GM18511 (cell line): ENCODE measurements at regions not wholly inside any gene's neighbourhood (a gene's known extent, or its start where the extent isn't known, plus 50 kb on each side); places are given as distances from the start of the nearest gene placed in this dataset.
"Not testable (repeated sequence)": the region's sequence is repeated elsewhere in the genome, so short reads cannot be mapped to it uniquely, and the experiment has no call there.

Experiments used
- ATAC-seq: cut with Tn5 transposase; IDR thresholded peaks from one replicate; pipeline ENCODE4 v1.9.1; 2021; ENCODE audit warnings: mild to moderate bottlenecking, moderate library complexity; ENCODE audit not compliant: unreplicated experiment

GRCh38 chr7:46079421-46079820 lies 158.3 kb upstream of the IGFBP3 start:
- no peak for ATAC-seq

DNA sequence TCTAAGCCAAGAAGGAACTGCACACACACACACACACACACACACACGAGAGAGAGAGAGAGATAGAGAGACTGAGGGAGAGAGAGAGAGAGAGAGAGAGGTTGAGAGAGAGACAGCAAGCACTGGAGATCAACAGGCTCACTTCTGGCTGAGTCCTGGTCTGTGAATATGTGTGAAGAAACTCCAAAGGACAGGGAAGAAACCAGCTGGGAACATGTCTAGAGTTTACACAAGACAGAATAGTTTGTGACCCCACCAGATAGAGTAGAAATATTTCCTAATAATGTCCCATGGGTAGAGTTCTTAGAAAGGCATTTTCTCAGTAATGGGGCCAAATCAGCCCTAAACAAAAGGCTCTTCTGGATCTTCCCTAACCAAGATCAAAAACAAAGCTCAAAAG lies 155.5 kb upstream of the IGFBP3 start:
- no peak for ATAC-seq

GRCh38 chr7:46072722-46073121 lies 151.7 kb upstream of the IGFBP3 start:
- ATAC-seq, result peak; percentile 50

DNA sequence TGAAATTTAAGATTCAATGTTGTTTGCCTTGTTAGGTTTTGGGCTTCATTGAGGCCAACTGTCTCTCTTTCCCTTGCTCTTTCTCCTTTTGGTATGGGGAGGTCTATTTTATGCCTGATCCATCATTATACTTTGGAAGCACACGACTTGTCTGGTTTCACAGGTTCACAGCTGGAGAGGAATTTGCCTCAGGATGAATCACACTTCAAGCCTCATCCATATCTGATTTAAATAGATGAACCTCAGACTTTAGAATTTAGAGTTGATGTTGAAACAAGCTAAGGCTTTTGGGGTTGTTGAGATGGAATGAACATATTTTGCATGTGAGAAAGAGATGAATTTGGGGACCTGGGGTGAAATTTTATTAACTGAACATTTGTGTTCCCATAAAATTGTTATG lies 150.5 kb upstream of the IGFBP3 start:
- no peak for ATAC-seq

DNA sequence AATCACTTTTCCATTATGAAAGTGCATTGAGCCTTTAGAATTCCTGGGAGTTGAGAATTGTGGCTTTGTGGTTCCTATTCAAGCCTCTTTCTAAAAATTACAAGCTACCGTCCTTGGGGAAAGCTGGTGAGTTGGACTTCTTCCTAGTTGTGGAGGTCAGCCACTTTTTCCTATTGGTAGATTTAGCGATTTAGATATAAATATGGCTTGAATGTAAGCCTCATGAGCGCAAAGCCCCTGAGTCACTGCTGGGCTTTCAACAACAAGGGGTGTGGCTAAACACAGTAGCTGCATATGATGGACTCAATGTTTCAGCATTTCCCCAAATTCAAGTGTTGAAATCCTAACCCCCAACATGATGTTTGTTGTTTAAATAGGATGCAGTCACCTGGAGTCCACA lies 150.0 kb upstream of the IGFBP3 start:
- ATAC-seq, result no peak

DNA sequence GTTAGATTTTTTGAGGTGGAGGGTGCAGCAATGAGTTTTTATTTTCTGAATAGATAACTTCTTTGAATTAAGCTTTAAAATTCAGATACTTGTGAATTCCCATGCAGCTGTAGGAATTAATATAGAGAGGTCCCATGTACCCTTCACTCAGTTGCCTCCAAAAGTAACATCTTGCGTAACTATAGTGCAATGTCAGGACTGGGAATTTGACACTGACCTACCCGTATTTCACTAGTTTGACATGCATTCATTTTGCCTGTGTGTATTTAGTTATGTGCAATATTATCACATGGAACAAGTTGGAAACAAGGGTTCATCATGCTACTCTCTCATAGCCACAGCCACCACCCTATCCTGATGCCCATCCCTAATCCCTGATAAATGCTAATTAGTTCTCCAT lies 147.1 kb upstream of the IGFBP3 start:
- no peak for ATAC-seq

GRCh38 chr7:46059308-46060020 lies 138.4 kb upstream of the IGFBP3 start:
- ATAC-seq, result no peak

- ATAC-seq, result no peak
These were observed 137.2 kb upstream of the IGFBP3 start for GRCh38 chr7:46058086-46058823.

DNA sequence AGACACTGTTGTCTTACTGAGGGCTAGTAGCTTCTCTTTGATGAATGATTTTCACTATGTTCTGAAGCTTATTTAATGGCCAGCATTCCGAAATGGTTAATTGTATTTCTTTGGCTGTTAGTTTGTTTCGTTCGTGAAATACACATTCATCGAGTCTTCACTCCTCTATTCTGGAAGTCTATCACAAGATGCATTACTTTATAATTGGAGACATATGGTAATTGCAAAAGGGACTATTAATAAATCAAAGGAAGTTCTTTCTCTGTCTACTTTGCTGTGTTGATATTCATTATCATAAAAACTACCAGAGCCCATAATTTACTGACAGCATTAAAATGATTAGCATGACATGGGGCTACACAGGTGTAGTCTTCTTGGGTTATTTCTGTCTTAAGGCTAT lies 133.8 kb upstream of the IGFBP3 start:
- ATAC-seq, result no peak

GRCh38 chr7:46054272-46054671 lies 133.2 kb upstream of the IGFBP3 start:
- ATAC-seq, result no peak

DNA sequence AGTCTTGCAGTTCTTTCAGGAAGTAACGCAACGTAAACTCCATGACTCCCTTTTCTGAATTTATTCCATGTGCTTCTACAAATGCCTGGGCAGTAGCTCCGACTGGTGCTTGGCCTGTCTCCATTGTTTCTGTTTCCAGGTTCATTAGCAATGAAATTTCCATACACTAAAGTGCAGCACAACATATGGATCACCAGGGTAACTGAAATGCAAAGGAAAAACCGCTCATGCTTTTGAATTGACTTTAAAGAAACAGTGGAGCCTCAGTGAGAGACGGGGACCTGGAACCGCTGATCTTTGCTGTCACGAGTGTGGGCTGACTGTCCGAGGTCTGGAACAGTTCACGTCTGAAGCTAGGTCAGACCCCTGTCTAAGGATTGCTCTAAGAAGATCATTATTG lies 126.5 kb upstream of the IGFBP3 start:
- ATAC-seq, result no peak

GRCh38 chr7:46043338-46043737 lies 122.3 kb upstream of the IGFBP3 start:
- ATAC-seq, result not testable (repeated sequence)

DNA sequence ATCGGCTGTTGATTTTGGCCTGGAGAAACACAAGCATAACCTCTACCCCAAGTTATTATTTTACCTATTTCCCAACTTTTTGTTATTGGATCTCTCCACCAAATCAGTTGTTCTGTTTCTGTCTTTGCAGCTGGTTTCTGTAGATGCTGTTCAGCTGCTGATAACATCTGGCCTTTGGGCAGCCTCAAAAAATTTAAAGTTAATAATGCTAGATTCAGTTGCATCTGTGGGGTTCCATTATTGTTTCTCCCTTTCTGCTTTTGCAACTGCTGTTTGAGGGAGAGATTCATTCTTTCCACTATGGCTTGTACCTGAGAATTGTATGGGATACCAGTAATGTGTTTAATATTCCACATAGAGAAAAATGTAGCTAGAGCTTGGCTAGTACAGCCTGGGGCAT lies 118.7 kb upstream of the IGFBP3 start:
- ATAC-seq, result not testable (repeated sequence)

GRCh38 chr7:46035166-46035565 lies 114.1 kb upstream of the IGFBP3 start:
- ATAC-seq, result no peak

- ATAC-seq, result no peak
These were observed 113.1 kb upstream of the IGFBP3 start for GRCh38 chr7:46034056-46034768.

GRCh38 chr7:46033592-46033991 lies 112.5 kb upstream of the IGFBP3 start:
- no peak for ATAC-seq

DNA sequence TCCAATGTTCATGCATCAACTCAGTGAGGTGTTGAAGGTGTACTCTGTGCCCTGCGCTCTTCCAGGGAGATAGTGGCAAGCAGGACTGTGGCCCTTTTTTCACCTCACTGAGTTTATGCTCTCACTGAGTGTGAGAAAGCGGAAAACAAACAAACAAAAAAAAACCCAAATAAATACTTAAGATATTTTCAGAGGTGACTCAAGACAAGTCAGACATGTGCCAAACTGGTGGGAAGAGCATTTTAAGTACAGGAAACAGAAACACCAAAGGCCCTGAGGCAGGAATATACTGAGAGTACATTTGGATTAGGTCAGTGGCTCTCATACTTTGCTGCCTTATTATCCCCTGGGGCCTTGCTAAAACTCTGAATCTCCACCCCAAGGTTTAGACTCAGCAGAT lies 111.9 kb upstream of the IGFBP3 start:
- no peak for ATAC-seq

- ATAC-seq, result no peak
These were observed 111.3 kb upstream of the IGFBP3 start for GRCh38 chr7:46032353-46032752.

- ATAC-seq, result no peak
These were observed 108.1 kb upstream of the IGFBP3 start for GRCh38 chr7:46029111-46029704.

DNA sequence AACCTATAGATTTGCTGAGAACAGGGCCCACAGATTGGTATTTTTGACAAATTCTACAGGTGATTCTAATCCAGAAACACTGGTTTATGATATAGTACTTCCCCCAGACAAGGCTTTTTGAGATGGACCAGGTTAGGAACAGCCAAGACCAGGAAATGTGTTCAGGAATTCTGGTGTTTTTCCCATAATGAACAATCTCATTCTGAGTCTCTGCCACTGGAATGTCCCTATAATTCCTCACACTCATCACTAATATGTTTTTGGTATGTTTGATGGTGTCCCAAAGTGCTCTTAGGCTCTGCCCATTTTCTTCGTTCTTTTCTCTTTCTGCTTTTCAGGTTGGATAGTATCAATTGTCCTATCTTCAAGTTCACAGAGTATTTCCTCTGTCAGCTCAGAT lies 107.2 kb upstream of the IGFBP3 start:
- ATAC-seq, result no peak

GRCh38 chr7:46026741-46027140 lies 105.7 kb upstream of the IGFBP3 start:
- no peak for ATAC-seq
